ENCODE measurements at regions not wholly inside any gene's neighbourhood (a gene's known extent, or its start where the extent isn't known, plus 50 kb on each side); places are given as distances from the start of the nearest gene placed in this dataset.
"Not testable (repeated sequence)": the region's sequence is repeated elsewhere in the genome, so short reads cannot be mapped to it uniquely, and the experiment has no call there.

- not testable (repeated sequence) for TF ChIP-seq CTCF, POLR2A (IDR thresholded peaks at IDR 0.05)
These were observed 683.7 kb downstream of the DACH1 start for GRCh38 chr13:71183352-71183751.
